ENCODE measurements at regions not wholly inside any gene's neighbourhood (a gene's known extent, or its start where the extent isn't known, plus 50 kb on each side); places are given as distances from the start of the nearest gene placed in this dataset.

- no peak for ATAC-seq (ENCODE audit: insufficient read depth, low FRiP score)
- WGBS, 2 donors = 64 to 68% methylated on average over 11 of the region's 11 CpGs
These were observed 367.4 kb downstream of the FOXA2 start for GRCh38 chr20:22216984-22217383.

GRCh38 chr20:22214296-22214695 is 370.1 kb downstream of the FOXA2 start:
- H3K9ac ChIP-seq (ENCODE audit: insufficient read depth in 1 of 2, low read length in 2 of 2) = no peak overlapping the region
- H3K36me3 ChIP-seq (ENCODE audit: control insufficient read depth in 4 of 4, insufficient read depth in 4 of 4, low read length in 4 of 4) = no peaks in the 10 kb centered on the region
- no peaks in the 10 kb centered on the region for H3K4me1 ChIP-seq (ENCODE audit: control insufficient read depth in 5 of 5, insufficient read depth in 5 of 5, low read length in 5 of 5)
- peaks cover 0 to 10% (median 4%) of the 10 kb centered on the region in 3 donors for H3K27me3 ChIP-seq (ENCODE audit: control insufficient read depth in 3 of 3, insufficient read depth in 3 of 3, low read length in 2 of 3)
- DNase-seq (no peak), ATAC-seq (ENCODE audit: insufficient read depth, low FRiP score) (no peak)
- WGBS, 2 donors = 72 to 74% methylated on average over 3 of the region's 3 CpGs
- peaks cover 0 to 3% (median 0%) of the 10 kb centered on the region in 4 donors for H3K9me3 ChIP-seq (ENCODE audit: control insufficient read depth in 4 of 4, insufficient read depth in 3 of 4, low read length in 3 of 4)
- H3K27ac ChIP-seq (ENCODE audit: low read depth in 1 of 2, low read length in 1 of 2) = no peak overlapping the region
- TF ChIP-seq, protein P1, sequence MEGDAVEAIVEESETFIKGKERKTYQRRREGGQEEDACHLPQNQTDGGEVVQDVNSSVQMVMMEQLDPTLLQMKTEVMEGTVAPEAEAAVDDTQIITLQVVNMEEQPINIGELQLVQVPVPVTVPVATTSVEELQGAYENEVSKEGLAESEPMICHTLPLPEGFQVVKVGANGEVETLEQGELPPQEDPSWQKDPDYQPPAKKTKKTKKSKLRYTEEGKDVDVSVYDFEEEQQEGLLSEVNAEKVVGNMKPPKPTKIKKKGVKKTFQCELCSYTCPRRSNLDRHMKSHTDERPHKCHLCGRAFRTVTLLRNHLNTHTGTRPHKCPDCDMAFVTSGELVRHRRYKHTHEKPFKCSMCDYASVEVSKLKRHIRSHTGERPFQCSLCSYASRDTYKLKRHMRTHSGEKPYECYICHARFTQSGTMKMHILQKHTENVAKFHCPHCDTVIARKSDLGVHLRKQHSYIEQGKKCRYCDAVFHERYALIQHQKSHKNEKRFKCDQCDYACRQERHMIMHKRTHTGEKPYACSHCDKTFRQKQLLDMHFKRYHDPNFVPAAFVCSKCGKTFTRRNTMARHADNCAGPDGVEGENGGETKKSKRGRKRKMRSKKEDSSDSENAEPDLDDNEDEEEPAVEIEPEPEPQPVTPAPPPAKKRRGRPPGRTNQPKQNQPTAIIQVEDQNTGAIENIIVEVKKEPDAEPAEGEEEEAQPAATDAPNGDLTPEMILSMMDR (IDR thresholded peaks at IDR 0.05; ENCODE audit: control extremely low read depth, extremely low read depth) = no peak
- H3K4me3 ChIP-seq = no peak overlapping the region

More at GRCh38 chr20:22216984-22217383, 367.4 kb downstream of the FOXA2 start:
- peaks cover 0 to 10% (median 4%) of the 10 kb centered on the region in 3 donors for H3K27me3 ChIP-seq (ENCODE audit: control insufficient read depth in 3 of 3, insufficient read depth in 3 of 3, low read length in 2 of 3)
- H3K4me3 ChIP-seq = no peak overlapping the region
- no peaks in the 10 kb centered on the region for H3K36me3 ChIP-seq (ENCODE audit: control insufficient read depth in 4 of 4, insufficient read depth in 4 of 4, low read length in 4 of 4)
- H3K9ac ChIP-seq (ENCODE audit: insufficient read depth in 1 of 2, low read length in 2 of 2) = no peak overlapping the region
- H3K9me3 ChIP-seq (ENCODE audit: control insufficient read depth in 4 of 4, insufficient read depth in 3 of 4, low read length in 3 of 4) = peaks cover 0 to 3% (median 0%) of the 10 kb centered on the region in 4 donors
- no peak for DNase-seq
- H3K27ac ChIP-seq (ENCODE audit: low read depth in 1 of 2, low read length in 1 of 2) = no peak overlapping the region
- H3K4me1 ChIP-seq (ENCODE audit: control insufficient read depth in 5 of 5, insufficient read depth in 5 of 5, low read length in 5 of 5) = no peaks in the 10 kb centered on the region
- TF ChIP-seq, protein P1 (IDR thresholded peaks at IDR 0.05; ENCODE audit: control extremely low read depth, extremely low read depth) = no peak

DNA sequence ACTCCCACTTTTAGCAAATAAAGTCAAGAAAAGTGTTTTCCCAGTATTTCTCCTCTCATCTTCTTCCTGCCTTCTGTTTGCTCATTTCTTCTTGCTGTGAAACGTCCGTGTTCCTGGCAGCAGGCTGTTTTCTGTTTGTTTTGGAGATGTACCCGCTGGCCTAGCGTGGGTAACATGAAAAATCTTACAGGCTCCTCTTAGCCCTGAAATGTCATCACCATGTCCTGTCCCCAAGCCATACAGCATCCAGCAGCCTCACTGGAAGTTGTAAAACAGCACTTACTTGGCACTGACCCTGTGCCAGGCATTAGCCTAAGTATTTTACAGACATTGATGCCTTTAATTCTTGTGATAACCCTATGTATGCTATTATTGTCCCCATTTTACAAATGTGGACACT is 371.1 kb downstream of the FOXA2 start:
- Histone ChIP-seq H3K36me3 (ENCODE audit: control insufficient read depth in 4 of 4, insufficient read depth in 4 of 4, low read length in 4 of 4) (no peaks in the 10 kb centered on the region), H3K9me3 (ENCODE audit: control insufficient read depth in 4 of 4, insufficient read depth in 3 of 4, low read length in 3 of 4) (peaks cover 0 to 3% (median 1%) of the 10 kb centered on the region in 4 donors), H3K27ac (ENCODE audit: low read depth in 1 of 2, low read length in 1 of 2) (no peak overlapping the region), H3K27me3 (ENCODE audit: control insufficient read depth in 3 of 3, insufficient read depth in 3 of 3, low read length in 2 of 3) (peaks cover 0 to 10% (median 4%) of the 10 kb centered on the region in 3 donors), H3K4me3 (no peak overlapping the region), H3K9ac (ENCODE audit: insufficient read depth in 1 of 2, low read length in 2 of 2) (no peak overlapping the region), H3K4me1 (ENCODE audit: control insufficient read depth in 5 of 5, insufficient read depth in 5 of 5, low read length in 5 of 5) (no peaks in the 10 kb centered on the region)
- 60 to 67% methylated on average over 4 of the region's 4 CpGs for WGBS, 2 donors
- ATAC-seq (ENCODE audit: insufficient read depth, low FRiP score) (no peak), DNase-seq (no peak)
- TF ChIP-seq, protein P1 (IDR thresholded peaks at IDR 0.05; ENCODE audit: control extremely low read depth, extremely low read depth) = no peak

- Histone ChIP-seq H3K4me1 (ENCODE audit: control insufficient read depth in 5 of 5, insufficient read depth in 5 of 5, low read length in 5 of 5) (no peaks in the 10 kb centered on the region), H3K9me3 (ENCODE audit: control insufficient read depth in 4 of 4, insufficient read depth in 3 of 4, low read length in 3 of 4) (peaks cover 0 to 3% (median 0%) of the 10 kb centered on the region in 4 donors), H3K27ac (ENCODE audit: low read depth in 1 of 2, low read length in 1 of 2) (no peak overlapping the region), H3K36me3 (ENCODE audit: control insufficient read depth in 4 of 4, insufficient read depth in 4 of 4, low read length in 4 of 4) (no peaks in the 10 kb centered on the region), H3K4me3 (no peak overlapping the region), H3K27me3 (ENCODE audit: control insufficient read depth in 3 of 3, insufficient read depth in 3 of 3, low read length in 2 of 3) (no peaks in the 10 kb centered on the region), H3K9ac (ENCODE audit: insufficient read depth in 1 of 2, low read length in 2 of 2) (no peak overlapping the region)
- DNase-seq (no peak), ATAC-seq (ENCODE audit: insufficient read depth, low FRiP score) (no peak)
- TF ChIP-seq, protein P1 (IDR thresholded peaks at IDR 0.05; ENCODE audit: control extremely low read depth, extremely low read depth) = no peak
These were observed 377.1 kb downstream of the FOXA2 start for GRCh38 chr20:22207280-22207679.
